HL-60 (cell line): ENCODE measurements at regions not wholly inside any gene's neighbourhood (a gene's known extent, or its start where the extent isn't known, plus 50 kb on each side); places are given as distances from the start of the nearest gene placed in this dataset.

Experiments used
- DNase-seq, 2 experiments: peaks; one replicate each; pipeline ENCODE4 v3.0.0-alpha.2; 2010 to 2020; ENCODE audit warnings: low read depth in 1 of 2, low spot score in 1 of 2
- H3K27ac ChIP-seq: fragments of 250-450 bp; sonication (Bioruptor Pico); replicated peaks from 2 replicates; pipeline ENCODE4 v1.5.1; 2020; ENCODE audit warnings: mild to moderate bottlenecking, moderate library complexity
- H3K27me3 ChIP-seq: fragments of 250-450 bp; sonication (Bioruptor Pico); 2 replicates; pipeline ENCODE4 v1.5.1; 2021; ENCODE audit warnings: mild to moderate bottlenecking, moderate library complexity; ENCODE audit not compliant: insufficient read depth, poor library complexity, severe bottlenecking
- H3K4me3 ChIP-seq: replicated peaks from 2 replicates; pipeline ENCODE4 v1.5.1; 2011; ENCODE audit warnings: mild to moderate bottlenecking, control low read depth, low read length; ENCODE audit not compliant: insufficient read depth
- CTCF ChIP-seq: IDR thresholded peaks from one replicate; pipeline ENCODE4 v1.5.1; 2011; ENCODE audit warnings: low read length, control low read depth, inconsistent platforms; ENCODE audit not compliant: insufficient read depth
- GABPA ChIP-seq: IDR thresholded peaks from 2 replicates; pipeline ENCODE4 v1.6.1; 2012; ENCODE audit warnings: low read depth
- POLR2AphosphoS5 ChIP-seq: IDR thresholded peaks from 2 replicates; pipeline ENCODE4 v1.6.1; 2012; ENCODE audit warnings: low read depth
- REST ChIP-seq: IDR thresholded peaks from 2 replicates; pipeline ENCODE4 v1.6.1; 2012; ENCODE audit warnings: low read depth; ENCODE audit not compliant: insufficient replicate concordance
- SPI1 ChIP-seq: IDR thresholded peaks from 2 replicates; pipeline ENCODE4 v1.6.1; 2012; ENCODE audit warnings: low read depth, mild to moderate bottlenecking, borderline replicate concordance

- H3K4me3 ChIP-seq = no peak overlapping the region
- H3K27ac ChIP-seq = no peak overlapping the region
- H3K27me3 ChIP-seq = no peaks in the 10 kb centered on the region
- DNase-seq = no peak
- TF ChIP-seq GABPA (no peak), CTCF (no peak), SPI1 (no peak), REST (no peak), POLR2AphosphoS5 (no peak)
Observed at GRCh38 chr9:712643-713042, 128.9 kb upstream of the DMRT1 start.

- TF ChIP-seq GABPA = no peak
- Histone ChIP-seq H3K27ac (no peak overlapping the region), H3K27me3 (no peaks in the 10 kb centered on the region), H3K4me3 (no peak overlapping the region)
- no peak for DNase-seq
Observed at GRCh38 chr9:713091-713490, 128.4 kb upstream of the DMRT1 start.

- no peak overlapping the region for H3K27ac ChIP-seq
- no peak overlapping the region for H3K4me3 ChIP-seq
- no peaks in the 10 kb centered on the region for H3K27me3 ChIP-seq
- DNase-seq = no peak
- TF ChIP-seq SPI1 (no peak), REST (no peak), GABPA (no peak), POLR2AphosphoS5 (no peak)
Observed at GRCh38 chr9:714675-715074, 126.8 kb upstream of the DMRT1 start.

- no peak overlapping the region for H3K27ac ChIP-seq
- no peak for DNase-seq
Observed at GRCh38 chr9:715300-715699, 126.2 kb upstream of the DMRT1 start.

More at GRCh38 chr9:715300-715699, 126.2 kb upstream of the DMRT1 start:
- Histone ChIP-seq H3K27me3 (no peaks in the 10 kb centered on the region), H3K4me3 (no peak overlapping the region)
- TF ChIP-seq POLR2AphosphoS5 = no peak
- TF ChIP-seq GABPA = no peak
- no peak for TF ChIP-seq SPI1
- TF ChIP-seq REST = no peak
- no peak for TF ChIP-seq CTCF
